Esophagus mucosa (tissue), 1 donor: ENCODE measurements at regions not wholly inside any gene's neighbourhood (a gene's known extent, or its start where the extent isn't known, plus 50 kb on each side); places are given as distances from the start of the nearest gene placed in this dataset.

Experiments
- ATAC-seq: fragments of 200-7000 bp; cut with Tn5 transposase; one replicate; pipeline ENCODE4 v1.9.1; 2020
- donor health status: DM: yes; HTN: yes; CAD: no.

- ATAC-seq, result no peak
Measured at GRCh38 chr4:161222889-161223288, 940.9 kb downstream of the FSTL5 start.

GRCh38 chr4:161208564-161208963 lies 955.2 kb downstream of the FSTL5 start:
- ATAC-seq, result no peak

- no peak for ATAC-seq
Measured at GRCh38 chr4:161206528-161207080, 957.2 kb downstream of the FSTL5 start.

GRCh38 chr4:161203865-161204264 lies 959.9 kb downstream of the FSTL5 start:
- no peak for ATAC-seq

- ATAC-seq, result no peak
Measured at GRCh38 chr4:161197912-161198311, 965.9 kb downstream of the FSTL5 start.

GRCh38 chr4:161197474-161197873 lies 966.3 kb downstream of the FSTL5 start:
- no peak for ATAC-seq

GRCh38 chr4:161189286-161190134 lies 974.3 kb downstream of the FSTL5 start:
- no peak for ATAC-seq

GRCh38 chr4:161188578-161188977 lies 975.2 kb downstream of the FSTL5 start:
- ATAC-seq, result no peak

GRCh38 chr4:161187569-161187968 lies 976.2 kb downstream of the FSTL5 start:
- ATAC-seq, result no peak

- no peak for ATAC-seq
Measured at GRCh38 chr4:161186750-161187149, 977.0 kb downstream of the FSTL5 start.

GRCh38 chr4:161186012-161186411 lies 977.8 kb downstream of the FSTL5 start:
- ATAC-seq, result no peak

- no peak for ATAC-seq
Measured at GRCh38 chr4:161183729-161184128, 980.1 kb downstream of the FSTL5 start.

GRCh38 chr4:161182913-161183312 lies 980.9 kb downstream of the FSTL5 start:
- ATAC-seq, result no peak

- no peak for ATAC-seq
Measured at GRCh38 chr4:161178310-161178709, 985.5 kb downstream of the FSTL5 start.

- no peak for ATAC-seq
Measured at GRCh38 chr4:161172396-161173026, 991.3 kb downstream of the FSTL5 start.

GRCh38 chr4:161167539-161167938 lies 996.3 kb downstream of the FSTL5 start:
- ATAC-seq, result no peak

- ATAC-seq, result no peak
Measured at GRCh38 chr4:161160718-161161117, 1003.1 kb downstream of the FSTL5 start.

GRCh38 chr4:161148051-161148450 lies 1015.7 kb downstream of the FSTL5 start:
- ATAC-seq, result no peak

GRCh38 chr4:161143375-161143774 lies 1020.4 kb downstream of the FSTL5 start:
- ATAC-seq, result no peak

- no peak for ATAC-seq
Measured at GRCh38 chr4:161134795-161135194, 1029.0 kb downstream of the FSTL5 start.

- no peak for ATAC-seq
Measured at GRCh38 chr4:161133586-161134276, 1030.1 kb downstream of the FSTL5 start.

GRCh38 chr4:161132715-161133425 lies 1030.9 kb downstream of the FSTL5 start:
- no peak for ATAC-seq

GRCh38 chr4:161121451-161121850 lies 1042.3 kb downstream of the FSTL5 start:
- ATAC-seq, result no peak
